ENCODE measurements at regions not wholly inside any gene's neighbourhood (a gene's known extent, or its start where the extent isn't known, plus 50 kb on each side); places are given as distances from the start of the nearest gene placed in this dataset.

DNA sequence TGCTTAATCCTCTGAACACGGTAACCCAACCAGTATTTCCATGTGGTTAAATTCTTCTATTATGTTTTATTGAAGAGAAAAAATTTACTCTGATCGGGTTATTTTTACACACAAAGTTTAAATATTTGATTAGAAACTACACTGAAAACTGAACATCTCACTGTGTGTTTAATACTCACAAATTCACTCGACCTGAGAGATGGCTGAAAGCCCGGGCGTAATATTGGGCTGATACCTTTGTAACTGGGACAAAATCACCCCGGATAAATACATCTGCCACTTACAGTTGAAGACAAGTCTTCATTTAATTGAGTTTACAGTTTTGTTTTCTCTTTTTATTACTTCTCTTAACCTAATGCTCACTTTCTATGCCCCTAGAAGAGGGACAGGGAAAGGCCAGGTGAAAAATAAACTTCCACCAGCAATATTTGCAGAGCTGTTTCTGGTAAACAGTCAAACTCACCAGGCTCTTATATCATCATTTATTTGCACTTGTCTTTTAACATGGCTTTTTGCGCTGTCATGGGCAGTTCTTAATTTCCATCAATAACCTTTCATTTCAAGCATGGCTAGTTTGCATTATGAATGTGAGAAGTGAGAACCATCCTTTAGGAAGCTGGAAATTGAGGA, 145.6 kb upstream of the TMCO5A start:
- no peak for TF ChIP-seq POLR2A (IDR thresholded peaks at IDR 0.05)
- TF ChIP-seq, protein P1, sequence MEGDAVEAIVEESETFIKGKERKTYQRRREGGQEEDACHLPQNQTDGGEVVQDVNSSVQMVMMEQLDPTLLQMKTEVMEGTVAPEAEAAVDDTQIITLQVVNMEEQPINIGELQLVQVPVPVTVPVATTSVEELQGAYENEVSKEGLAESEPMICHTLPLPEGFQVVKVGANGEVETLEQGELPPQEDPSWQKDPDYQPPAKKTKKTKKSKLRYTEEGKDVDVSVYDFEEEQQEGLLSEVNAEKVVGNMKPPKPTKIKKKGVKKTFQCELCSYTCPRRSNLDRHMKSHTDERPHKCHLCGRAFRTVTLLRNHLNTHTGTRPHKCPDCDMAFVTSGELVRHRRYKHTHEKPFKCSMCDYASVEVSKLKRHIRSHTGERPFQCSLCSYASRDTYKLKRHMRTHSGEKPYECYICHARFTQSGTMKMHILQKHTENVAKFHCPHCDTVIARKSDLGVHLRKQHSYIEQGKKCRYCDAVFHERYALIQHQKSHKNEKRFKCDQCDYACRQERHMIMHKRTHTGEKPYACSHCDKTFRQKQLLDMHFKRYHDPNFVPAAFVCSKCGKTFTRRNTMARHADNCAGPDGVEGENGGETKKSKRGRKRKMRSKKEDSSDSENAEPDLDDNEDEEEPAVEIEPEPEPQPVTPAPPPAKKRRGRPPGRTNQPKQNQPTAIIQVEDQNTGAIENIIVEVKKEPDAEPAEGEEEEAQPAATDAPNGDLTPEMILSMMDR (IDR thresholded peaks at IDR 0.05): no peak
